H1 (cell line): ENCODE measurements at regions not wholly inside any gene's neighbourhood (a gene's known extent, or its start where the extent isn't known, plus 50 kb on each side); places are given as distances from the start of the nearest gene placed in this dataset.

Experiments
- CTCF ChIA-PET: fragments of 300-600 bp; sonication (Branson Sonifier 250); formaldehyde crosslinking; loops from one replicate; lab custom pipeline; 2021; ENCODE audit not compliant: partially characterized antibody; lab: Charles Lee
- POLR2A ChIA-PET: fragments of 300-600 bp; sonication (Branson Sonifier 250); formaldehyde crosslinking; loops from one replicate; lab custom pipeline; 2021; ENCODE audit warnings: inconsistent platforms; ENCODE audit not compliant: partially characterized antibody; lab: Charles Lee
- DNase-seq, 2 experiments: peaks; one replicate each; pipeline versions ENCODE4 v3.0.0 to v3.0.0-alpha.2; 2010 to 2022; ENCODE audit warnings: low spot score in 2 of 2, low read depth in 1 of 2, mixed read lengths in 1 of 2
- FAIRE-seq: peaks from 2 replicates; lab custom pipeline; 2011; peaks lifted over from hg19 to GRCh38; lab: Jason Lieb, UNC
- H2AFZ ChIP-seq: 2 replicates; pipeline ENCODE4 v1.8.1; 2012; ENCODE audit warnings: low read length, inconsistent platforms
- H2AK5ac ChIP-seq: 2 replicates; pipeline ENCODE4 v1.6.1; 2013; ENCODE audit warnings: low read depth, low read length
- H2BK120ac ChIP-seq: replicated peaks from 2 replicates; pipeline ENCODE3; 2013; ENCODE audit warnings: low read depth, low read length, inconsistent platforms
- H2BK12ac ChIP-seq: 2 replicates; pipeline ENCODE4 v1.6.1; 2013; ENCODE audit warnings: low read depth, low read length
- H2BK15ac ChIP-seq: 2 replicates; pipeline ENCODE4 v1.6.1; 2013; ENCODE audit warnings: low read length
- H2BK20ac ChIP-seq: 2 replicates; pipeline ENCODE4 v1.6.1; 2013; ENCODE audit warnings: low read length
- H2BK5ac ChIP-seq: 2 replicates; pipeline ENCODE4 v1.6.1; 2013; ENCODE audit warnings: low read depth, low read length
- H3K14ac ChIP-seq: 2 replicates; pipeline ENCODE4 v1.6.1; 2013; ENCODE audit warnings: inconsistent platforms; ENCODE audit not compliant: insufficient read length
- H3K18ac ChIP-seq: 2 replicates; pipeline ENCODE4 v1.6.1; 2013; ENCODE audit warnings: low read length; ENCODE audit errors: extremely low read depth
- H3K23ac ChIP-seq: 2 replicates; pipeline ENCODE4 v1.6.1; 2013; ENCODE audit warnings: inconsistent platforms; ENCODE audit not compliant: insufficient read length
- H3K23me2 ChIP-seq: 2 replicates; pipeline ENCODE4 v1.6.1; 2013; ENCODE audit warnings: low read depth, low read length
- H3K27ac ChIP-seq: 2 replicates; pipeline ENCODE4 v1.6.1; 2011; ENCODE audit warnings: low read depth, low read length, inconsistent platforms
- H3K27me3 ChIP-seq, 4 experiments: replicated peaks in 1 of 4; 1 replicate in 1 of 4; 2 replicates in 3 of 4; pipeline versions ENCODE4 v1.6.1 to v1.8.1; 2011 to 2013; ENCODE audit warnings: low read length in 3 of 4, mild to moderate bottlenecking in 3 of 4, inconsistent platforms in 2 of 4, mixed read lengths in 2 of 4, moderate library complexity in 1 of 4; ENCODE audit not compliant: control insufficient read depth in 3 of 4, insufficient read depth in 3 of 4; ENCODE audit errors: extremely low read depth in 1 of 4
- H3K36me3 ChIP-seq, 4 experiments: 2 replicates each; pipeline versions ENCODE4 v1.6.1 to v1.8.1; 2011 to 2013; ENCODE audit warnings: mild to moderate bottlenecking in 4 of 4, low read length in 3 of 4, moderate library complexity in 2 of 4, control low read depth in 1 of 4, inconsistent platforms in 1 of 4; ENCODE audit not compliant: insufficient read depth in 4 of 4, control insufficient read depth in 2 of 4
- H3K4ac ChIP-seq: replicated peaks from 2 replicates; pipeline ENCODE3; 2013; ENCODE audit warnings: low read length, low read depth, mixed read lengths, inconsistent platforms; ENCODE audit not compliant: insufficient read length
- H3K4me1 ChIP-seq, 4 experiments: replicated peaks in 1 of 4; 1 replicate in 1 of 4; 2 replicates in 3 of 4; pipeline versions ENCODE4 v1.6.1 to v1.8.1; 2011 to 2013; ENCODE audit warnings: low read length in 3 of 4, inconsistent platforms in 2 of 4, mixed read lengths in 1 of 4; ENCODE audit not compliant: insufficient read depth in 4 of 4, control insufficient read depth in 3 of 4
- H3K4me2 ChIP-seq, 2 experiments: 2 replicates each; pipeline versions ENCODE4 v1.6.1 to v1.8.1; 2011 to 2013; ENCODE audit warnings: low read depth in 2 of 2, low read length in 2 of 2, control low read depth in 1 of 2, inconsistent platforms in 1 of 2, mild to moderate bottlenecking in 1 of 2; ENCODE audit not compliant: insufficient read depth in 1 of 2
- H3K4me3 ChIP-seq, 4 experiments: fragments of 200-600, 300-600 bp in 1 of 4; sonication (generic), shearing (Covaris generic), sonication (Bioruptor Twin) in 1 of 4; 2 replicates each; pipeline versions ENCODE4 v1.5.1 to v1.8.1; 2011 to 2016; ENCODE audit warnings: low read length in 4 of 4, low read depth in 3 of 4, control low read depth in 2 of 4, inconsistent platforms in 2 of 4, mild to moderate bottlenecking in 2 of 4, mixed read lengths in 1 of 4, moderate library complexity in 1 of 4; ENCODE audit not compliant: insufficient read depth in 2 of 4; ENCODE audit errors: extremely low read depth in 1 of 4
- H3K56ac ChIP-seq: replicated peaks from 2 replicates; pipeline ENCODE3; 2013; ENCODE audit warnings: low read depth, mild to moderate bottlenecking, mixed read lengths, low read length, inconsistent platforms; ENCODE audit not compliant: insufficient read length
- H3K79me1 ChIP-seq: 2 replicates; pipeline ENCODE4 v1.6.1; 2013; ENCODE audit warnings: low read depth, low read length, control low read depth
- H3K79me2 ChIP-seq, 2 experiments: 2 replicates each; pipeline versions ENCODE4 v1.6.1 to v1.8.1; 2012 to 2013; ENCODE audit warnings: low read length in 2 of 2, mild to moderate bottlenecking in 2 of 2, inconsistent platforms in 1 of 2; ENCODE audit not compliant: insufficient read depth in 2 of 2, control insufficient read depth in 1 of 2
- H3K9ac ChIP-seq, 4 experiments: replicated peaks in 1 of 4; 1 replicate in 1 of 4; 2 replicates in 3 of 4; pipeline versions ENCODE4 v1.6.1 to v1.8.1; 2011 to 2013; ENCODE audit warnings: low read depth in 3 of 4, low read length in 3 of 4, control low read depth in 2 of 4, mild to moderate bottlenecking in 2 of 4, moderate library complexity in 2 of 4, inconsistent platforms in 1 of 4; ENCODE audit errors: extremely low read depth in 1 of 4
- H3K9me3 ChIP-seq, 2 experiments: 2 replicates each; pipeline versions ENCODE4 v1.6.1 to v1.8.1; 2012 to 2013; ENCODE audit warnings: mild to moderate bottlenecking in 2 of 2, moderate library complexity in 2 of 2, control low read depth in 1 of 2, inconsistent platforms in 1 of 2, low read depth in 1 of 2, low read length in 1 of 2, mixed read lengths in 1 of 2; ENCODE audit not compliant: insufficient read depth in 2 of 2
- H4K20me1 ChIP-seq, 2 experiments: replicated peaks in 1 of 2; 2 replicates each; pipeline versions ENCODE3 to v1.8.1; 2011 to 2013; ENCODE audit warnings: inconsistent platforms in 2 of 2, low read length in 2 of 2, mild to moderate bottlenecking in 1 of 2; ENCODE audit not compliant: insufficient read depth in 2 of 2, control insufficient read depth in 1 of 2
- H4K5ac ChIP-seq: 2 replicates; pipeline ENCODE4 v1.6.1; 2013; ENCODE audit warnings: low read length, low read depth, mixed read lengths, inconsistent platforms; ENCODE audit not compliant: insufficient read length
- H4K8ac ChIP-seq: 2 replicates; pipeline ENCODE4 v1.8.0; 2013; ENCODE audit warnings: mild to moderate bottlenecking, moderate library complexity, low read length, inconsistent platforms; ENCODE audit not compliant: insufficient read depth; ENCODE audit errors: extremely low read depth
- H4K91ac ChIP-seq: replicated peaks from 2 replicates; pipeline ENCODE3; 2013; ENCODE audit warnings: low read length, mixed read lengths, inconsistent platforms; ENCODE audit not compliant: insufficient read length
- CBX8 ChIP-seq: fragments of 300-800, 300-1000 bp; sonication (generic); IDR thresholded peaks from 2 replicates; pipeline ENCODE4 v1.7.1; 2016; ENCODE audit warnings: low read depth, low read length, borderline replicate concordance
- FOSL1 ChIP-seq: IDR thresholded peaks from 2 replicates; pipeline ENCODE4 v1.6.1; 2011; ENCODE audit warnings: mild to moderate bottlenecking, low read depth, low read length, moderate library complexity; ENCODE audit not compliant: insufficient read depth
- HDAC2 ChIP-seq, 2 experiments: fragments of 300-600 bp in 1 of 2; sonication (generic) in 1 of 2; IDR thresholded peaks; 2 replicates each; pipeline ENCODE4 v1.6.1; 2011 to 2012; ENCODE audit warnings: low read depth in 2 of 2, low read length in 2 of 2, mild to moderate bottlenecking in 2 of 2, moderate library complexity in 2 of 2, borderline replicate concordance in 1 of 2, inconsistent platforms in 1 of 2
- KDM5A ChIP-seq: fragments of 200-600 bp; IDR thresholded peaks from 2 replicates; pipeline ENCODE4 v1.7.1; 2012; ENCODE audit warnings: mild to moderate bottlenecking, low read length, inconsistent platforms, mixed read lengths
- MAFK ChIP-seq: IDR thresholded peaks from 2 replicates; pipeline ENCODE4 v1.6.1; 2012; ENCODE audit warnings: low read depth, mild to moderate bottlenecking, improper control_type of control experiment, low read length
- POU5F1 ChIP-seq: IDR thresholded peaks from 2 replicates; pipeline ENCODE4 v1.6.1; 2011; ENCODE audit warnings: low read depth, mild to moderate bottlenecking, low read length, moderate library complexity
- WGBS, 2 experiments: shearing (Covaris generic) in 1 of 2; methylation state at CpG; one replicate each; pipeline versions ENCODE4 v1.1.6 to v1.1.7; 2013 to 2015; ENCODE audit warnings: low lambda C conversion rate in 2 of 2, mixed read lengths in 2 of 2, inconsistent platforms in 1 of 2, low coverage in 1 of 2, missing lambda C conversion rate in 1 of 2; ENCODE audit not compliant: insufficient replicate concordance in 2 of 2, insufficient coverage in 1 of 2, insufficient read length in 1 of 2; ENCODE audit errors: extremely low coverage in 1 of 2, missing lambda C conversion rate in 1 of 2; 5-methylcytosine and 5-hydroxymethylcytosine counted together

DNA sequence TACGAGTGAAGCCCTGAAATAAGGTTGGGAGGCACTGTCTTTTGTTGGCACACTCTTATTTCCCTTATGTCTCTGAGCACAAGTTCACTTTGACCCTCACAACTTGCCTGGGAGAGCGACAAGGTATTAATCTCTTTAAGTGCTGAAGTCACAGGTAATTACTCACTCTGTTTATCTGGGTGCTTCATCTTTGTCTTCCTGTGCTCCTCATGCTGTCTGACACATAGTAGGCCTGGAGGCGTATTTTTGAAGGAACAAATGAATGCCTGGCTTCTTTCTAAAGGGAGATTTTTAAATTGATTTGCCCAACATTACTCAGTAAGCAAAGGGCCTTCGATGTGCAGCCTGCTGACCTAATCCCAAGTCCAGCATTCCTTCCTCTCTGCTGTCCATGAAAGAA lies 507.1 kb upstream of the TNP1 start:
- no peak overlapping the region for H3K4me2 ChIP-seq
- no peak overlapping the region for H3K4ac ChIP-seq
- no peak overlapping the region for H2BK5ac ChIP-seq
- no peak overlapping the region for H2BK20ac ChIP-seq
- H4K8ac ChIP-seq: no peak overlapping the region
- FAIRE-seq: no peak
- no peak overlapping the region for H2BK15ac ChIP-seq
- H3K36me3 ChIP-seq: no peaks in the 10 kb centered on the region
- H3K9me3 ChIP-seq: no peaks in the 10 kb centered on the region
- DNase-seq: no peak
- H3K18ac ChIP-seq: no peak overlapping the region
- no peak overlapping the region for H4K5ac ChIP-seq
- no peak overlapping the region for H2BK120ac ChIP-seq
- H4K20me1 ChIP-seq: peaks cover 0 to 2% of the 10 kb centered on the region in 2 experiments
- ChIA-PET POLR2A (no interaction called here), CTCF (interaction anchor here (1.2 to 1.8 kb wide), 4 partner anchors 11 to 346 kb away, joined by 3 to 6 read pairs (median 4); no protein-coding TSS in a partner anchor)
- no peak overlapping the region for H2AK5ac ChIP-seq
- H3K23ac ChIP-seq: no peak overlapping the region
- H2AFZ ChIP-seq: no peak overlapping the region
- no peaks in the 10 kb centered on the region for H3K79me2 ChIP-seq
- H3K4me3 ChIP-seq: no peak overlapping the region
- H4K91ac ChIP-seq: no peak overlapping the region
- peaks cover 2% of the 10 kb centered on the region; the same call in 1 of the 2 replicates for H3K23me2 ChIP-seq
- H3K4me1 ChIP-seq: peaks cover 0 to 6% (median 0%) of the 10 kb centered on the region in 4 experiments; a peak in 3 of 7 replicates
- no peaks in the 10 kb centered on the region for H3K79me1 ChIP-seq
- no peak overlapping the region for H3K27ac ChIP-seq
- no peak overlapping the region for H3K56ac ChIP-seq
- TF ChIP-seq POU5F1 (no peak), FOSL1 (no peak), HDAC2 (IDR thresholded peaks at IDR 0.05; ENCODE audit: borderline replicate concordance in 1 of 2, low read depth in 2 of 2, low read length in 2 of 2) (no peak), KDM5A (no peak), MAFK (no peak), CBX8 (no peak)
- TF ChIP-seq, all 59 proteins: peak for 0
- Histone ChIP-seq H3K27me3 (peaks cover 5 to 22% (median 16%) of the 10 kb centered on the region in 4 experiments; a peak in 4 of 7 replicates), H3K14ac (no peak overlapping the region), H3K9ac (no peak overlapping the region), H2BK12ac (no peak overlapping the region)
- WGBS, 2 experiments: 86% methylated on average over 4 of the region's 4 CpGs; no CpG with 5 or more reads in 1 of the 2 experiments
